ENCODE measurements at regions not wholly inside any gene's neighbourhood (a gene's known extent, or its start where the extent isn't known, plus 50 kb on each side); places are given as distances from the start of the nearest gene placed in this dataset.

- no peak for TF ChIP-seq CTCF (IDR thresholded peaks at IDR 0.05)
- H3K36me3 ChIP-seq = no peaks in the 10 kb centered on the region
- DNase-seq = no peak
- no peak overlapping the region for H3K27ac ChIP-seq
- H3K4me1 ChIP-seq = no peaks in the 10 kb centered on the region
- H3K4me3 ChIP-seq = no peak overlapping the region
- H3K9me3 ChIP-seq = no peaks in the 10 kb centered on the region
- H3K27me3 ChIP-seq = no peaks in the 10 kb centered on the region
- intact Hi-C loops (cut with DNase I; ENCODE audit: low total_unique reads) = no loop called here
Observed at GRCh38 chr5:166428264-166428803, 1863.1 kb upstream of the WWC1 start.

- no peaks in the 10 kb centered on the region for H3K36me3 ChIP-seq
- H3K27me3 ChIP-seq = no peaks in the 10 kb centered on the region
- H3K27ac ChIP-seq = no peak overlapping the region
- intact Hi-C loops (cut with DNase I; ENCODE audit: low total_unique reads) = no loop called here
- no peaks in the 10 kb centered on the region for H3K9me3 ChIP-seq
- no peak for TF ChIP-seq CTCF (IDR thresholded peaks at IDR 0.05)
- H3K4me1 ChIP-seq = no peaks in the 10 kb centered on the region
- no peak for DNase-seq
- no peak overlapping the region for H3K4me3 ChIP-seq
Observed at GRCh38 chr5:166430491-166431319, 1860.7 kb upstream of the WWC1 start.

- no peak overlapping the region for H3K4me3 ChIP-seq
- no peaks in the 10 kb centered on the region for H3K36me3 ChIP-seq
- H3K27ac ChIP-seq = no peak overlapping the region
- intact Hi-C loops (cut with DNase I; ENCODE audit: low total_unique reads) = no loop called here
- no peaks in the 10 kb centered on the region for H3K27me3 ChIP-seq
- H3K4me1 ChIP-seq = no peaks in the 10 kb centered on the region
- H3K9me3 ChIP-seq = no peaks in the 10 kb centered on the region
- TF ChIP-seq CTCF (IDR thresholded peaks at IDR 0.05) = no peak
- DNase-seq = no peak
Observed at GRCh38 chr5:166431456-166431855, 1860.0 kb upstream of the WWC1 start.

- Histone ChIP-seq H3K4me1 (no peaks in the 10 kb centered on the region), H3K36me3 (no peaks in the 10 kb centered on the region), H3K4me3 (no peak overlapping the region), H3K9me3 (no peaks in the 10 kb centered on the region), H3K27me3 (no peaks in the 10 kb centered on the region), H3K27ac (no peak overlapping the region)
- no peak for TF ChIP-seq CTCF (IDR thresholded peaks at IDR 0.05)
- DNase-seq = no peak
- intact Hi-C loops (cut with DNase I; ENCODE audit: low total_unique reads) = no loop called here
Observed at GRCh38 chr5:166433679-166434078, 1857.8 kb upstream of the WWC1 start.

GRCh38 chr5:166436872-166437271 is 1854.6 kb upstream of the WWC1 start:
- H3K27me3 ChIP-seq = no peaks in the 10 kb centered on the region
- H3K36me3 ChIP-seq = no peaks in the 10 kb centered on the region
- no peak overlapping the region for H3K4me3 ChIP-seq
- H3K9me3 ChIP-seq = no peaks in the 10 kb centered on the region
- intact Hi-C loops (cut with DNase I; ENCODE audit: low total_unique reads) = no loop called here
- no peak overlapping the region for H3K27ac ChIP-seq
- DNase-seq = no peak
- H3K4me1 ChIP-seq = no peaks in the 10 kb centered on the region
- no peak for TF ChIP-seq CTCF (IDR thresholded peaks at IDR 0.05)

All from tibial artery (tissue), 4 donors.